HG02981 (cell line): ENCODE measurements at regions not wholly inside any gene's neighbourhood (a gene's known extent, or its start where the extent isn't known, plus 50 kb on each side); places are given as distances from the start of the nearest gene placed in this dataset.
"Not testable (repeated sequence)": the region's sequence is repeated elsewhere in the genome, so short reads cannot be mapped to it uniquely, and the experiment has no call there.

Experiments used
- ATAC-seq: cut with Tn5 transposase; IDR thresholded peaks from one replicate; pipeline ENCODE4 v1.9.1; 2021; ENCODE audit warnings: mild to moderate bottlenecking, moderate library complexity; ENCODE audit not compliant: unreplicated experiment

- ATAC-seq: not testable (repeated sequence)
These were observed 108.4 kb downstream of the SRGAP2 start for GRCh38 chr1:206311611-206312273.

GRCh38 chr1:206312274-206312665 lies 108.9 kb downstream of the SRGAP2 start:
- ATAC-seq: not testable (repeated sequence)

GRCh38 chr1:206314951-206315636 lies 111.8 kb downstream of the SRGAP2 start:
- ATAC-seq: not testable (repeated sequence)

GRCh38 chr1:206316901-206317300 lies 113.6 kb downstream of the SRGAP2 start:
- not testable (repeated sequence) for ATAC-seq

- not testable (repeated sequence) for ATAC-seq
These were observed 114.7 kb downstream of the SRGAP2 start for GRCh38 chr1:206317878-206318514.

- ATAC-seq: not testable (repeated sequence)
These were observed 116.9 kb downstream of the SRGAP2 start for GRCh38 chr1:206320227-206320626.

- ATAC-seq: not testable (repeated sequence)
These were observed 123.0 kb downstream of the SRGAP2 start for GRCh38 chr1:206326159-206326939.

- ATAC-seq: not testable (repeated sequence)
These were observed 128.3 kb downstream of the SRGAP2 start for GRCh38 chr1:206331597-206331996.

- not testable (repeated sequence) for ATAC-seq
These were observed 130.0 kb downstream of the SRGAP2 start for GRCh38 chr1:206333316-206333715.

GRCh38 chr1:206333897-206334296 lies 130.6 kb downstream of the SRGAP2 start:
- not testable (repeated sequence) for ATAC-seq

GRCh38 chr1:206334481-206334880 lies 131.1 kb downstream of the SRGAP2 start:
- not testable (repeated sequence) for ATAC-seq

GRCh38 chr1:206335162-206335561 lies 131.8 kb downstream of the SRGAP2 start:
- ATAC-seq: not testable (repeated sequence)

- not testable (repeated sequence) for ATAC-seq
These were observed 132.8 kb downstream of the SRGAP2 start for GRCh38 chr1:206335875-206336846.

- not testable (repeated sequence) for ATAC-seq
These were observed 133.3 kb upstream of the IKBKE start for GRCh38 chr1:206337024-206337423.

GRCh38 chr1:206350493-206351275 lies 119.6 kb upstream of the IKBKE start:
- ATAC-seq: not testable (repeated sequence)

- ATAC-seq: not testable (repeated sequence)
These were observed 118.8 kb upstream of the IKBKE start for GRCh38 chr1:206351276-206352052.

- peak; percentile 46 for ATAC-seq
These were observed 114.0 kb upstream of the IKBKE start for GRCh38 chr1:206356310-206356709.

- ATAC-seq: not testable (repeated sequence)
These were observed 112.3 kb upstream of the IKBKE start for GRCh38 chr1:206357962-206358361.
